MM.1S (cell line): ENCODE measurements at regions not wholly inside any gene's neighbourhood (a gene's known extent, or its start where the extent isn't known, plus 50 kb on each side); places are given as distances from the start of the nearest gene placed in this dataset.

ENCODE experiments used
- DNase-seq: peaks from one replicate; pipeline ENCODE4 v3.0.0-alpha.2; 2015
- H2AFZ ChIP-seq: fragments of 300-600 bp; sonication (generic); 2 replicates; pipeline ENCODE4 v1.6.0; 2016; ENCODE audit warnings: antibody characterized with exemption, low read length
- H3F3A ChIP-seq: fragments of 300-600 bp; sonication (generic); 2 replicates; pipeline ENCODE4 v1.6.1; 2016; ENCODE audit warnings: mild to moderate bottlenecking, antibody characterized with exemption, low read length, moderate library complexity, mixed read lengths; ENCODE audit not compliant: insufficient read depth
- H3K27ac ChIP-seq: fragments of 300-600 bp; sonication (generic); 2 replicates; pipeline ENCODE4 v1.5.1; 2016; ENCODE audit warnings: mild to moderate bottlenecking, low read length
- H3K27me3 ChIP-seq: fragments of 300-600 bp; sonication (generic); replicated peaks from 2 replicates; pipeline ENCODE4 v1.6.0; 2016; ENCODE audit warnings: low read length; ENCODE audit not compliant: insufficient read depth
- H3K36me3 ChIP-seq: fragments of 300-600 bp; sonication (generic); replicated peaks from 2 replicates; pipeline ENCODE4 v1.6.1; 2016; ENCODE audit warnings: mild to moderate bottlenecking, low read length, mixed read lengths; ENCODE audit not compliant: insufficient read depth
- H3K4me1 ChIP-seq: fragments of 300-600 bp; sonication (generic); 2 replicates; pipeline ENCODE4 v1.6.1; 2016; ENCODE audit warnings: low read length, mixed read lengths
- H3K4me2 ChIP-seq: fragments of 300-600 bp; sonication (generic); 2 replicates; pipeline ENCODE4 v1.6.0; 2016; ENCODE audit warnings: low read depth, low read length
- H3K4me3 ChIP-seq: fragments of 300-600 bp; sonication (generic); 2 replicates; pipeline ENCODE4 v1.5.1; 2016; ENCODE audit warnings: low read length, mixed read lengths
- H3K79me2 ChIP-seq: fragments of 300-600 bp; sonication (generic); 2 replicates; pipeline ENCODE4 v1.6.1; 2016; ENCODE audit warnings: mixed run types, low read length, mixed read lengths
- H3K9ac ChIP-seq: fragments of 300-600 bp; sonication (generic); 2 replicates; pipeline ENCODE4 v1.6.1; 2016; ENCODE audit warnings: low read length, mixed read lengths
- H3K9me2 ChIP-seq: fragments of 300-600 bp; sonication (generic); replicated peaks from 2 replicates; pipeline ENCODE4 v1.6.1; 2016; ENCODE audit warnings: mild to moderate bottlenecking, low read length, mixed read lengths; ENCODE audit not compliant: insufficient read depth
- H3K9me3 ChIP-seq: fragments of 300-600 bp; sonication (generic); replicated peaks from 2 replicates; pipeline ENCODE4 v1.6.1; 2016; ENCODE audit warnings: mild to moderate bottlenecking, low read length, mixed read lengths; ENCODE audit not compliant: insufficient read depth
- H4K20me1 ChIP-seq: fragments of 300-600 bp; sonication (generic); 2 replicates; pipeline ENCODE4 v1.6.1; 2016; ENCODE audit warnings: mild to moderate bottlenecking, low read length, moderate library complexity, mixed read lengths; ENCODE audit not compliant: insufficient read depth
- CTCF ChIP-seq: fragments of 300-600 bp; sonication (generic); IDR thresholded peaks from 2 replicates; pipeline ENCODE4 v1.5.1; 2016; ENCODE audit warnings: antibody characterized with exemption, low read length, mixed read lengths
- EZH2 ChIP-seq: fragments of 300-600 bp; sonication (generic); optimal IDR thresholded peaks from 2 replicates; pipeline ENCODE3; 2017; ENCODE audit warnings: low read depth, mild to moderate bottlenecking, antibody characterized with exemption, low read length, mixed read lengths
- EZH2phosphoT487 ChIP-seq: fragments of 300-600 bp; sonication (generic); IDR thresholded peaks from 2 replicates; pipeline ENCODE4 v1.6.1; 2018; ENCODE audit warnings: antibody characterized with exemption, low read length

GRCh38 chr1:96510391-96510790, 211.2 kb upstream of the PTBP2 start:
- no peaks in the 10 kb centered on the region for H3K9me2 ChIP-seq
- no peaks in the 10 kb centered on the region for H3K79me2 ChIP-seq
- no peaks in the 10 kb centered on the region for H3K4me1 ChIP-seq
- H2AFZ ChIP-seq = no peak overlapping the region
- no peak overlapping the region for H3K4me2 ChIP-seq
- no peaks in the 10 kb centered on the region for H3K36me3 ChIP-seq
- no peak for TF ChIP-seq CTCF
- no peaks in the 10 kb centered on the region for H3K27me3 ChIP-seq
- no peaks in the 10 kb centered on the region for H4K20me1 ChIP-seq
- no peak overlapping the region for H3K4me3 ChIP-seq
- H3K9me3 ChIP-seq = no peaks in the 10 kb centered on the region
- no peak overlapping the region for H3K9ac ChIP-seq
- no peaks in the 10 kb centered on the region for H3F3A ChIP-seq
- no peak for DNase-seq
- H3K27ac ChIP-seq = no peak overlapping the region

- Histone ChIP-seq H3K79me2 (no peaks in the 10 kb centered on the region), H2AFZ (no peak overlapping the region), H3K4me2 (no peak overlapping the region), H3K4me3 (no peak overlapping the region), H3K36me3 (no peaks in the 10 kb centered on the region), H3K4me1 (no peaks in the 10 kb centered on the region), H3F3A (no peaks in the 10 kb centered on the region), H3K27ac (no peak overlapping the region), H4K20me1 (no peaks in the 10 kb centered on the region), H3K9ac (no peak overlapping the region), H3K9me3 (no peaks in the 10 kb centered on the region), H3K9me2 (no peaks in the 10 kb centered on the region), H3K27me3 (no peaks in the 10 kb centered on the region)
- no peak for DNase-seq
- TF ChIP-seq EZH2 = no peak
- TF ChIP-seq EZH2phosphoT487 = no peak
- TF ChIP-seq CTCF = no peak
These were observed 210.7 kb upstream of the PTBP2 start for GRCh38 chr1:96510911-96511310.

- H2AFZ ChIP-seq = no peak overlapping the region
- H3K9me2 ChIP-seq = no peaks in the 10 kb centered on the region
- TF ChIP-seq CTCF (no peak), EZH2phosphoT487 (no peak), EZH2 (no peak)
- H3K27me3 ChIP-seq = no peaks in the 10 kb centered on the region
- no peak overlapping the region for H3K27ac ChIP-seq
- no peak for DNase-seq
- H3K9me3 ChIP-seq = no peaks in the 10 kb centered on the region
- no peak overlapping the region for H3K4me2 ChIP-seq
- no peaks in the 10 kb centered on the region for H3K79me2 ChIP-seq
- H3K4me3 ChIP-seq = no peak overlapping the region
- H3K36me3 ChIP-seq = no peaks in the 10 kb centered on the region
- H3K9ac ChIP-seq = no peak overlapping the region
- no peaks in the 10 kb centered on the region for H3F3A ChIP-seq
- H4K20me1 ChIP-seq = no peaks in the 10 kb centered on the region
- no peaks in the 10 kb centered on the region for H3K4me1 ChIP-seq
These were observed 208.4 kb upstream of the PTBP2 start for GRCh38 chr1:96513136-96513535.

- Histone ChIP-seq H3K4me1 (no peaks in the 10 kb centered on the region), H3F3A (no peaks in the 10 kb centered on the region), H3K27me3 (no peaks in the 10 kb centered on the region), H3K9ac (no peak overlapping the region), H3K36me3 (no peaks in the 10 kb centered on the region), H2AFZ (no peak overlapping the region), H4K20me1 (no peaks in the 10 kb centered on the region), H3K9me2 (no peaks in the 10 kb centered on the region), H3K27ac (no peak overlapping the region), H3K79me2 (no peaks in the 10 kb centered on the region), H3K4me2 (no peak overlapping the region), H3K9me3 (no peaks in the 10 kb centered on the region), H3K4me3 (no peak overlapping the region)
- no peak for DNase-seq
- TF ChIP-seq CTCF (no peak), EZH2phosphoT487 (no peak), EZH2 (no peak)
These were observed 206.2 kb upstream of the PTBP2 start for GRCh38 chr1:96515430-96515829.
